Ramos (cell line): ENCODE measurements at regions not wholly inside any gene's neighbourhood (a gene's known extent, or its start where the extent isn't known, plus 50 kb on each side); places are given as distances from the start of the nearest gene placed in this dataset.

ENCODE experiments used
- in situ Hi-C: fragments of 300-500 bp; cut with MboI; formaldehyde crosslinking; loops from one replicate; pipeline ENCODE4 v1.14.3; 2022; ENCODE audit warnings: low sequenced_read_pairs; ENCODE audit not compliant: unreplicated experiment

DNA sequence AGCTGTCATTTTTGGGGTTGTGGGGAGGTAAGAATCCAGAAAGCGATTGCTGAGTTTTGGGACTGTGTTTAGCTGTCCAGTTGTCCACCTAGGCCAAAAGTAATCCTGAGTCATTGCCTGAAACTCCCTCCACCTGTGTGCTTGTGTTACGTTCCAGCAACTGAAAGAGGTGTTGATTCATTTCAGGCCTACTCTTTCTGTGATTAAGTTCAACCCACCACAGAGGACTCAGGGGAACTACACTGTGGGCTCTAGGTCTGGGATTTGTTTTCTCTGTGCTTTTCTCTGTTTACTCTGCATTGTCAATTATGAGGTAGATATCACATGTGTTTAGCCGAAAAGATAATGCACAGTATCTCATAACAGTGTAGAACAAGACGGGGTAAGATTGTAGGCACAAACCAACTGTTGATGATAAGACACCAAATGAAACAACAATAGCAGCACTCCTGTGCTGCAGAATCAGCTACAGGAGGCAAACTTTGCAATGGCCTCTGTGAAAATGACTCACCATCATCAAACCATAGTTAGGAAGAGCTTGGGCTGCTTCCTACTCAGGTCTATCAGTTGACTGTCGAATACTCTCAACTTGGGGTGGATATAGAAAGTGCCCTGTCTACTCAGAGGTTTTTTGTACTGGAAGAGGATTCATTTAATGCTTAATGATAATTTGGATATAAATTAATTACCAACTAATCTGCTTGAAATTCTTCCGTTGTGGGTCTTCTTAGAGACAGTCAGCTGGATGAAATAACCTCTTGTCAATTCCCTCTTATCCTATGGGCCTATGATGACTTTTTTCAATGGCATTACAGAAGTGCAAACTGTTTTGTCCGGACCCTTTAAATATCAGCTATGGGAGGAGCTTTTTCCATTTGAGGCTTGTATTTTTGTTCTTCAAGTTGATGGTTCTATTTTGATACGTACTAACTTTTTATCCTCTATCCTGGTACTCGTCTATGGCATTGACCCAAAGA lies 385.9 kb downstream of the BMP4 start:
- in situ Hi-C loops, result no loop called here

GRCh38 chr14:53569446-53569845 lies 387.2 kb downstream of the BMP4 start:
- in situ Hi-C loops, result no loop called here

DNA sequence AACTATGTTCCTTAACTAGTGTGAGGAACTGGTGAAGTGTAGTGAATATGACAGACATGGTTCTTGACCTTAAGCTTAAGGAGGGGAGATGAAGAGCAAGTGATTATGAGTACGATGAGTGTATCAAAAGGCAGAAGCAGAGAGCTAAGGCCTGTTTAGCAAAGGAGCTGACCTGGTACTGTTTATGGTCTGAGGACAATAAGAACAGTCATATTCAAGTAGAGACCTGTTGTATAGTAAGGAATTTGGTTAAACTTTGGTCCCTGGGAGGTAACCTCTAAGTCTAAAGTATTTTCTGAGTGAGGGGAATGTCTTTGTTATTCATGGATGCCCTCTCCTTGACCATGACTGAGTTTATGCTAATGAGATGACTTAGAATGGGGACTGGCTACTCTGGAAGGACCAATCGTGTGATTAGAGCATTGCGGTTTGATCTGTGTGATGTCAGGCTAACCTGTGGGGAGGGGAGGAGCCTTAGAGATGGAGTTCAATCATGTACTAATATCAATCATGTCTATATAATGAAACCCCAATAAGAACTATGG lies 389.3 kb downstream of the BMP4 start:
- in situ Hi-C loops, result no loop called here

- in situ Hi-C loops, result no loop called here
These were observed 391.8 kb downstream of the BMP4 start for GRCh38 chr14:53564870-53565269.

DNA sequence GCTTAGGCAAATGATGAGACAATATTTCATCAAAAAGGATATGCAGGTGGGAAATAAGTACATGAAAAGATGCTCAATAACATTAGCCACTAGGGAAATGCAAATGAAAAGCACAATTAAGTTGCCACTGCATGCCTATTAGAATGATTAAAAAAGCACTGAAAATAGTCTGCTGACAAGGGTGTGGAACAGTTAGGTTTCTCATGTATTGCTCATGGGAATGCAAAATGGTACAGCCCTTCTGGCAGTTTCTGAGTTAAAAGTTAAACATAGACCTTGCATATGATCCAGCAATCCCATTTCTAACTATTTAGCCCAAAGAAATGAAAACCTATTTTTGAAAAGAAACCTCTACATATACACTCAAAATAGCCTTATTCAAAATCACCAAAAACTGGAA lies 393.0 kb downstream of the BMP4 start:
- in situ Hi-C loops, result no loop called here

- in situ Hi-C loops, result no loop called here
These were observed 400.1 kb upstream of the DDHD1 start for GRCh38 chr14:53553221-53553620.

DNA sequence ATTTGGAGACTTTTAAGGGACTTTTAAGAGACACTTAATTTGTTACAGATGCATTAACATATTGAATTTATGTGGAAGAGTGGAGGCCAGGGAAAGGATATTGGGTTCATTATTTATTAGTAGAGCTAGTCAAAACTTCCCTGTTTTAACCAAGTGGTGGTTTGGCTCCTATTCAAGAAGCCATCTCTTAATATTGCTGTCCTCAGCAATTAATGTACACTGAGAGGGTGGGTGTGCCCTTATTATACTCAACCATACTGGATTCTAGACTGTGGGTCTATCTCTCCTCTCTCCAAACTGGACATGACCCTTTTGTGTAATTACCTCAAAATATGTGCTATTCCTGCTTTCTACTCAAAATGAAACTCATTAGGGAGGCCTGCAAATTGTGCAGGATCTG lies 398.7 kb upstream of the DDHD1 start:
- in situ Hi-C loops, result no loop called here

DNA sequence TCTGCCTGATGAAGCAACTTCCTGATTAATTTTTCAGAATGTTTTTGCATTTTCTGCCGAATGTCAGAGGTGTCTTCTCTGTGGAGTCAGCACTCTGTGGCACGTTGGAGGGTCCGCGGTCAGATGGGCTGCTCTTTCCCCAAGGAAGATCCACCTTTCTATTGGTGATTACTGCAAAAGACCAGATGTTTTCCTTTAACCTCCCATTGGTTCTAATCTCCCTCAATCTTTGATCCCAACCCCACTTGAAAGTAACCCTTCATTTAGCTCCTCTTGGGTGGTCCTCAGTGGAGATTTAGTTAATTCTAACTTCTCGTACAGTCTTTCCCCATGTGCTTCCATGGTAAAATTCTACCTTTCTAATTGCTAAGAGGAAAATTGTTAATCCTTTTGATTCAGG lies 397.7 kb upstream of the DDHD1 start:
- in situ Hi-C loops, result no loop called here

DNA sequence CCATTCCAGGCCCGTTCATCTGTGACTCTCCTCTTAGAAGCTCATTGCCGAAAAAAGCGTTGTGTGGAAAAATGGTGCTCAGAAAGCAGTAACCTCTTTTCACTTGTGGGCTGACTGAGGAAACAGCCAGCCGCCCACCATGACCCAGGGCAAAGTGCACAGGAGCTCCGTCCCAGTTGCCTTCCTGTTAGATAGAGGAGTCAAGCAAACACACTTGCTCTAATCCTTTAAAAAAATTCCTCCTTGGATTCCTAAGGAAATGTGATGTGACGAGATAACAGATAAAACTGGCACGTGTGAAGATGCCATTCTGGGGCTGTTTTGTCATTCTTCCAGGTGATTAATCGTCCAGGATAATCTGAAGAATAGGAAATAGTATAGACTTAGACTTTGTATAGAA lies 396.8 kb upstream of the DDHD1 start:
- in situ Hi-C loops, result loop anchor here (25.0 kb wide), 1 partner anchor 787 kb away; no protein-coding TSS in a partner anchor

GRCh38 chr14:53547593-53547992 lies 394.5 kb upstream of the DDHD1 start:
- in situ Hi-C loops, result loop anchor here (25.0 kb wide), 1 partner anchor 790 kb away; no protein-coding TSS in a partner anchor

- in situ Hi-C loops, result loop anchor here (25.0 kb wide), 1 partner anchor 792 kb away; no protein-coding TSS in a partner anchor
These were observed 392.1 kb upstream of the DDHD1 start for GRCh38 chr14:53545217-53545616.

GRCh38 chr14:53542732-53543131 lies 389.6 kb upstream of the DDHD1 start:
- in situ Hi-C loops, result loop anchor here (25.0 kb wide), 1 partner anchor 795 kb away; no protein-coding TSS in a partner anchor

GRCh38 chr14:53541411-53541810 lies 388.3 kb upstream of the DDHD1 start:
- in situ Hi-C loops, result loop anchor here (25.0 kb wide), 1 partner anchor 796 kb away; no protein-coding TSS in a partner anchor

DNA sequence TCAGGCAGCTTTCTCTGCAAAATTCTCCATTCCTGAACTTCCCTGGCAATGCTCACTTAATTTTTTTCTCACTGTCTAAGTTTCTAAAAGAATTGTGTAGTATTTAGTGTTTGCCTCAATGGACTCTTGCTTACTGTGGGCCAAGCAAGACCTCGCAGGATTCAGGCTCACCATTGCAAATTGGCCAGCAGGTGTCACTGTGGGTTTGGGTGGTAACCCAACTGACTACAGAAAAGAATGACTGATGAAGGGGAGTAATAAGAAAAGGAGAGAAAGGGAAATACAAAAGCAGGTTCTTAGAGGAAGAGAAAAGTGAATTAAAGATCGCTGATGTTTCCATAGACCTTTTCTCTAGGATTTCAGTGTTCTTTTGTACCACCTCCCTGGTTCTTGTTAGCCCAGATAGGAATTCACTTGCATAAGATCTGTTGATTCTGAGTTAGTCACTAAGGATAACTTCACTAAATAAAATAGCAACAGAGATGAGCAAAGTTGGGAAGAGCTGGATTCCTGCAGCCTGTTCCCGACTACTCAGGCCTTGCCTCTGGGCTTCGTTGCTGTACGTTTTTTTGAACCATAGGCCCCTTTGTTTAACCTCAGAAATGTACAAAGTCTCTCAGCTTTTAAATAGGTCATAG lies 386.5 kb upstream of the DDHD1 start:
- in situ Hi-C loops, result loop anchor here (25.0 kb wide), 1 partner anchor 798 kb away; no protein-coding TSS in a partner anchor

DNA sequence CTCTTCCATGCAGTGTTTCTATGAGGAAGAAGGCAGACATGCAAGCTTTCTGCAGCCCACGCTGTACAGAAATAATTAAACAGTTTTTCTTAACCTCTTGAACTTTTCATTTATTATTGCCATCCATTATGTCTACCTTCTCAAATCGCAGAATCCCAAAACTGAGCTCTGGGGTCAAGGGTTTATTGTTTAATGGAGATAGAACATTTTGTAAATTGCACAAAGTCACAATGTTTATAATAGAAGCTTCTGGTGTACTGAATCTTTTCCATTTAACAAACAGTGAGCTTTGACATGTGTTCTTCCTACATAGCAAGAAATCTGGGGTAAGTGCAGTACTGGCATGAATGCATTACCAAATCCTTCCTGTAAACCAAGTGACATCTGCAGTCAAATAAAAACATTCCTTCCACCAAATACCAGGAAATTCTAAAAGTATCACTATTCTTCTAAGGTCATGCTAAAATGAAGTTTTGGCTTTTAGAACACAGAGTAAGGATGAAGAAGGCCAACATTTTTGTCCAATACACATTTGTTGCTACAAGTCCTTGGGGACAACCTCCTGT lies 385.3 kb upstream of the DDHD1 start:
- in situ Hi-C loops, result loop anchor here (25.0 kb wide), 1 partner anchor 799 kb away; no protein-coding TSS in a partner anchor

DNA sequence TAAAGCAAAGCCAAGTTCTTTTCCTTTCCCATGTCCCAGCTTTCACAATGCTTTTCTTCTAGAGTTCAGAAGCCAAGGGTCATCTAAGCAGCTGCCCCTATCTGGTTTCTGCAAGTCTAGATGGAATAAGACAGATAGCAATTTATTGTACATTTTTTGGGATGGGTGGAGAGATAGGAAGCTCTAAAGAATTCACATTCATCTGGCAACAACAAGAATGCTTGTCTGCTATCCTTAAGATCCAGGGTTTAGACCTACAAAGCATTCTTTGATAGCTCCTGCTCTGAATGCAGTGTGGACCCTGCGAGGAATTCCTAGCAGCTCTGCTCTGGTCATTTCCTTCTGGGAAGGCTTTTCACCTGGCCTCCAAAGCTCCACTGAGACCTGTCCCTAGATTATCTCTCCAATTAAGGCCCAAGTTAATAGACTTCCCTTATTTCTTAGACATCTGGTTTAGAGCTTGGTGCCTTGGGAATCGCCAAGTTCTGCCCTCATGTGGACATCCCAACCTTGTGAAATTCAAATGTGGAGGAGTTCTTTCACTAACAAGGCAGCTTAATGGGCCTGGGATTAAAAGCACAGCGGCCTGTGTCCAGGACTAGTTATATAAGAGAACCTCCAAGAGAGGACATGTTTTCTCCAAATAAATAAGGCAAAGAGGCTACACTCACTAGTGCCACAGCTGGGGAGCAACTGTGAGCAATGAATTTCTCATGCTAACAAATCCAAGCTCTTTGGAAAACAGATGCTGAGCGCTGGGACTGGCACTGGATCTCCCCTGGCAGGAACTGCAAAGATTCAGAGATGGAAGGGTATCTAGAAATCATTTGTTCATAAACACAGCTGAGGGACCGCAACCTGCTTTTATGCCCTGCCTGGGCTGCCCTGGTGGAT lies 384.5 kb upstream of the DDHD1 start:
- in situ Hi-C loops, result loop anchor here (25.0 kb wide), 1 partner anchor 800 kb away; no protein-coding TSS in a partner anchor

DNA sequence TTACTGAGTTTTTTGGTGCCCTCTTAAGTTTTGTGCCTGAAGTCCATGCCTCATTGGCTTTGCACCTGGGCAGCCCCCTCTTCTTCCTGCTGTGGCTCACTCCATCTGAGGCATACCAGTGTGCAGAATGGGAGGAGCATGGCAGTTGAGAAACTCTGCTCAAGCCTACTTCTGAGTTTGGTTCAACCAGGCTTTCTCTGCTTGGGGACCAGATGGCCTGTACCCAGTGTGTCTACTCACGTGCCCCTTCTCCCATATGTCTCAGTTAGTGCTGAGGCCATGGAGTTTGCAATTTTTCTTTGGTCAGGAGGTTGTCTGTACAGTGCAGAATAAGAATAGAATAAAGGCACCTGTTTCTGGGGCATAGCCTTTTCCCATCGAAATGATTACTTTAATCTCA lies 383.3 kb upstream of the DDHD1 start:
- in situ Hi-C loops, result loop anchor here (25.0 kb wide), 1 partner anchor 801 kb away; no protein-coding TSS in a partner anchor

GRCh38 chr14:53534841-53535240 lies 381.7 kb upstream of the DDHD1 start:
- in situ Hi-C loops, result loop anchor here (25.0 kb wide), 1 partner anchor 802 kb away; no protein-coding TSS in a partner anchor

DNA sequence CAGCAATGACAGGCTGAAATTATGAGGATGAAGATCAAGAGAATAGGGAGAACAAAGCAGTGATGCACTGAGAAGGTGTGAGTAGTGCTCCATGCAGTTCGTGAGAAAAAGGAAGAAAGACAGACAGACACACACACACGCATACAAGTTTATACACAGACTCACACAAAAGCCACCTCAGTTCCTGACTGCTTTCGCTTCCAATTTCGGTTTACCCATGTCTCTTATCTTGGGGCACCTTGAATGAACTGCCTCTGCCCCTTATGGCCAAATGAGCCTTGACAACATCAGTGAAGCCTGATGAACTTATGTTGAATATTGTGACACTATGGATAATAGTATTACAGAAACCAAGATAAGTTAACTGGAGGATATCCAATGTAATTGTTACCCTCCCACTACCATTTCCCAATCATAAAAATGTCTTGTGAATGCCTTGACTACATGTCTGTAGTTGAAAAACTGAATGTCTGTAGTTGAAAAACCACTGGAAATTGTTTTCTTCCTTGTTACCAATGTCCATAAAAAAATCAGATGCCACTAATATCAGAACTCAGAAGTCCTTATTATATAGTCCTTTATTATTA lies 380.4 kb upstream of the DDHD1 start:
- in situ Hi-C loops, result loop anchor here (25.0 kb wide), 1 partner anchor 804 kb away; no protein-coding TSS in a partner anchor
